NCI-H2029 treated with DMSO at 0.1 percent for 48 hours (cell line): ENCODE measurements at regions not wholly inside any gene's neighbourhood (a gene's known extent, or its start where the extent isn't known, plus 50 kb on each side); places are given as distances from the start of the nearest gene placed in this dataset.

Experiments used
- DNase-seq: peaks from one replicate; lab custom pipeline; 2025; lab: John Stamatoyannopoulos, UW

- DNase-seq, result no peak
Measured at GRCh38 chr20:48205281-48205782, 420.1 kb upstream of the SULF2 start.

GRCh38 chr20:48204499-48204898, 419.2 kb upstream of the SULF2 start:
- no peak for DNase-seq

GRCh38 chr20:48203252-48203651, 418.0 kb upstream of the SULF2 start:
- DNase-seq, result no peak

GRCh38 chr20:48202334-48203113, 417.2 kb upstream of the SULF2 start:
- DNase-seq, result no peak

- DNase-seq, result no peak
Measured at GRCh38 chr20:48201885-48202284, 416.6 kb upstream of the SULF2 start.

- no peak for DNase-seq
Measured at GRCh38 chr20:48201188-48201587, 415.9 kb upstream of the SULF2 start.

- DNase-seq, result no peak
Measured at GRCh38 chr20:48198929-48199451, 413.7 kb upstream of the SULF2 start.

GRCh38 chr20:48197066-48197465, 411.8 kb upstream of the SULF2 start:
- DNase-seq, result no peak

- DNase-seq, result no peak
Measured at GRCh38 chr20:48196486-48196885, 411.2 kb upstream of the SULF2 start.

GRCh38 chr20:48196001-48196400, 410.7 kb upstream of the SULF2 start:
- DNase-seq, result no peak

- no peak for DNase-seq
Measured at GRCh38 chr20:48195121-48195870, 410.0 kb upstream of the SULF2 start.

- no peak for DNase-seq
Measured at GRCh38 chr20:48194583-48194982, 409.3 kb upstream of the SULF2 start.

- DNase-seq, result no peak
Measured at GRCh38 chr20:48193627-48194425, 408.5 kb upstream of the SULF2 start.

GRCh38 chr20:48192109-48192508, 406.8 kb upstream of the SULF2 start:
- DNase-seq, result no peak

GRCh38 chr20:48191200-48191599, 405.9 kb upstream of the SULF2 start:
- DNase-seq, result no peak

- no peak for DNase-seq
Measured at GRCh38 chr20:48190757-48191156, 405.5 kb upstream of the SULF2 start.

GRCh38 chr20:48189181-48189580, 403.9 kb upstream of the SULF2 start:
- DNase-seq, result no peak

GRCh38 chr20:48187851-48188250, 402.6 kb upstream of the SULF2 start:
- DNase-seq, result no peak

- DNase-seq, result no peak
Measured at GRCh38 chr20:48186915-48187314, 401.6 kb upstream of the SULF2 start.

- no peak for DNase-seq
Measured at GRCh38 chr20:48186447-48186846, 401.2 kb upstream of the SULF2 start.

GRCh38 chr20:48184229-48184628, 398.9 kb upstream of the SULF2 start:
- DNase-seq, result no peak

GRCh38 chr20:48181261-48181935, 396.1 kb upstream of the SULF2 start:
- no peak for DNase-seq
